ENCODE measurements at regions not wholly inside any gene's neighbourhood (a gene's known extent, or its start where the extent isn't known, plus 50 kb on each side); places are given as distances from the start of the nearest gene placed in this dataset.

DNA sequence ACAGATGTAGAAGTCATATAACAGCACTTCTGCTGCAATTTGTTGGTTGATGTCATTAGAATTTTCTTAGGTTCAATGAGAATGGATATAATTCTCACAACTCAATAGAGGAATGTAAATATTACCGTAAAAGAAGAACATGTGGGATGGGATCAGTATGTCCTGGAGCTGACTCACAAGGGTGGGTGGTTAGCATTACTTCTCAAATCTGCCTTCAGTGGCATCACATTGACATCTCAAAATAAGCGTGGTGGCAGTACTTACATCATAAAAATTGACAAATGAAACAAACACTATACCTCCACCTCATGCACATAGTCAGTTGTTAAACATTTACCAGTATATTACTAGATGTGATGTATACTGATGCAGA lies 1068.0 kb upstream of the CADM2 start:
- ATAC-seq (replicated peaks in 6 of 8): peak in 1 of 8 experiments; percentile 66
- 0 to 100% (median 73%) methylated on average over 1 to 2 of the region's 2 CpGs for WGBS, 10 experiments
- H3K4me1 ChIP-seq (replicated peaks in 1 of 2): no peaks in the 10 kb centered on the region
- no peak overlapping the region for H3K27ac ChIP-seq
- in situ Hi-C loops (cut with MboI; ENCODE audit: low pct_unique_long_range_greater_than_20kb in 2 of 9, low sequenced_read_pairs in 9 of 9, unreplicated experiment in 9 of 9): no loop called here
- H3K4me3 ChIP-seq: no peak overlapping the region

DNA sequence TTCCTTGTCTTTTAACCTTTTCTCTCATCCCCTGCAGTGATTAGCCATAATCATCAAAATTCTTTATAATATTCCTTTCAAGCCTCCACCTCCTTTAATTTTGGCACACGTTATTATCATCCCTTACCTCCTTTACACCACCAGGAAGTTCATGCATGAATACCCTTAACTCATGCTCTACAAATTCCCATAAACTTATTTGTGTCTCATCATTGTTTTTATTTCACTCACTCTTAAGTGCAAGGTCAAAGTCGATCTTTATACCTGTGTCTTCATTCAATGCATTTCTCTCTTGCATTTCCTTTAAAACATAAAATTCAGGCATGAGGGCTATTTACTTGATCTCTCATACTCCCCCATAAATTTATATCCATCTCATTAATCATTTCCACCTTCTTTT lies 1064.6 kb upstream of the CADM2 start:
- 0 to 88% (median 70%) methylated on average over 1 to 2 of the region's 2 CpGs for WGBS, 10 experiments
- in situ Hi-C loops (cut with MboI; ENCODE audit: low pct_unique_long_range_greater_than_20kb in 2 of 9, low sequenced_read_pairs in 9 of 9, unreplicated experiment in 9 of 9): no loop called here
- no peak overlapping the region for H3K4me3 ChIP-seq
- no peak for ATAC-seq (replicated peaks in 6 of 8)
- H3K27ac ChIP-seq: no peak overlapping the region
- no peaks in the 10 kb centered on the region for H3K4me1 ChIP-seq (replicated peaks in 1 of 2)

DNA sequence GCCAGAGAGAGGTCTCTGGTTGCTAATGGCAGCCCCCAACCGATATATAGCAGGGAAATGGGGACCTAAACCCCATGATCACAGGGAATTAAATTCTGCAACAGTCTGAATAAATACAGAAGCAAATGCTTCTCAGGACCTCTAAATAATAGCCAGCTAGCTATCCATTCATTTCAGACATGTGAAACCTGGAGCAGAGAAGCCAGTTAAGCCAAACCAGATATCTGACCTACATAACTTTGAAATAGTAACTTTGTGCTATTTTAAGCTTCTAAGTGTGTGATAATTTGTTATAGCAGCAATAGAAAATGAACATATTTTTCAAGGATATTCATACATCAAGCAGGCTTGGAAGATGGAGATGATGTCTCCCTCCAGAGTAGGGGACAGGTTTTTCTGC lies 1062.9 kb upstream of the CADM2 start:
- no peak overlapping the region for H3K27ac ChIP-seq
- no peaks in the 10 kb centered on the region for H3K4me1 ChIP-seq (replicated peaks in 1 of 2)
- no peak for ATAC-seq (replicated peaks in 6 of 8)
- 0 to 100% (median 0%) methylated on average over 1 of the region's 1 CpG; no CpG with 5 or more reads in 3 of the 10 experiments for WGBS, 10 experiments
- no peak overlapping the region for H3K4me3 ChIP-seq
- in situ Hi-C loops (cut with MboI; ENCODE audit: low pct_unique_long_range_greater_than_20kb in 2 of 9, low sequenced_read_pairs in 9 of 9, unreplicated experiment in 9 of 9): no loop called here

DNA sequence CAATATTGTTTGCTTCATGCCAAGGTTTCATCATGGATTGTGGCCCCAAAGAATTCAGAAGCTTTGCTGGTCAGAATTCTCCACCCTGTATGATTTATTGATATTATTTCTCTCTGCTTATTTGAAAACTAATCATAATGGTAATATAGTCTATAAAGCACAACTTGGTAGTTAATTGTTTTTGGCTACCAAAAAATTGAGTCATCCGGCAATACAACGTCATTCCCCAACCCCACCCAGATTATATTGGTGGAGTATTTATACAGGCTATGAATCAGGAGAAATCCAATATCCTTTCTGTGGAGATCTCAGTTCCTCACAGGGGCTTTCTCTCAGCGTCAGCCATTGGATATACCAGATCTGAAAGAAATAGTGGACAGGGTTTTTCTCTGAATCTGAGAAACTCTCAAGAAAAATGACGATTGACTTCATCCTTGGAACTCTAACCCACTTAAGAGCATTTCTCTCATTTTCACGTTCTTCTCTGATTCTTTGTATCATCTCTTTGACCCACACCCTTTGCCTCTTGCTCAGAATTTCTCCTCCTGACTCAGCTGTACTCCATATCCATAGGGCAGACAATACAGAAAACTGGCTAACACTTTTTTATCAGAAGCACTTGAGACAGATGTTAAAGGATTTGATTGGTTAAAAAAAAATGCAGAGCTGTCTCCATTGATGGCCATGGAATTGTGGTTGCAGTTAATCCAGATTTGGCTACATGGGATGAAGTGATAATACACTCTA lies 1055.8 kb upstream of the CADM2 start:
- in situ Hi-C loops (cut with MboI; ENCODE audit: low pct_unique_long_range_greater_than_20kb in 2 of 9, low sequenced_read_pairs in 9 of 9, unreplicated experiment in 9 of 9): no loop called here
- H3K4me3 ChIP-seq: no peak overlapping the region
- no peaks in the 10 kb centered on the region for H3K4me1 ChIP-seq (replicated peaks in 1 of 2)
- 6 to 95% (median 34%) methylated on average over 1 to 5 of the region's 5 CpGs; no CpG with 5 or more reads in 1 of the 10 experiments for WGBS, 10 experiments
- ATAC-seq (replicated peaks in 6 of 8): peak in 2 of 8 experiments; percentile 89 to 92
- H3K27ac ChIP-seq: no peak overlapping the region

DNA sequence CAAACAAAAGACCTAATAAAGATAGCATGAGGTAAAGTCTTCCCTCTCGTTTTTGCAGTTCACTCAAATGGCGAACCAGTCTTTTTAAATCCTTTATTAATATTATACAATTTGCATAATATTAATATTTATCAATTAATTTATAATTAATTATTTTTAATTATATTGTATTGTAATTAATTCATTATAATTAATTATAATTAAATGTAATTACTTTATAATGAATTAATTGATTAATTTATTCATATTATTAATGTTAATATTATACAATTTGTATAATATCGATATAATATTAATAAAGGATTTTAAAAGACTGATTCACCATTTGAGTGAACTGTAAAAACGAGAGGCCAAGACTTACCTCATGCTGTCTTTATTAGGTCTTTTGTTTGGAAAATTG lies 1045.4 kb upstream of the CADM2 start:
- in situ Hi-C loops (cut with MboI; ENCODE audit: low pct_unique_long_range_greater_than_20kb in 2 of 9, low sequenced_read_pairs in 9 of 9, unreplicated experiment in 9 of 9): no loop called here
- WGBS, 10 experiments: 29 to 89% (median 62%) methylated on average over 1 to 4 of the region's 4 CpGs

DNA sequence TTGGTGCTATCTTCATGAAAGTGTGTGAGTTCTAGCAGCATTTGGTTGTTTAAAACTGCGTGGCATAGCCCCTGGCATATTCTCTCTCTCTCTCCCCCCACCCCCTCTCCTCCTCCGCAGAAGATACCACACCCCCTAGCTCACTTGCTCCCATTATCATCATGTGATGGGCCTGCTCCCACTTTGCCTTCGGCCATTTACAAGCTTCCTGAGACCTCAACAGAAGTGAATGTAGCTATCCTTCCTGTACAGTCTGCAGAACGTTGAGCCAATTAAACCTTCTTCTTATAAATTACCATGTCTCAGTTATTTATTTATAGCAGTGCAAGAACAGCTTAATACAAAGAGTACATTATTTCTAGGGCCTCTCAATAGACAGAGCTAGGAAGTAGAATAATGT lies 1032.5 kb upstream of the CADM2 start:
- Histone ChIP-seq H3K4me1 (replicated peaks in 1 of 2) (no peaks in the 10 kb centered on the region), H3K4me3 (no peak overlapping the region), H3K27ac (no peak overlapping the region)
- no peak for ATAC-seq (replicated peaks in 6 of 8)
- 0 to 100% (median 63%) methylated on average over 1 to 2 of the region's 4 CpGs; no CpG with 5 or more reads in 2 of the 10 experiments for WGBS, 10 experiments
- in situ Hi-C loops (cut with MboI; ENCODE audit: low pct_unique_long_range_greater_than_20kb in 2 of 9, low sequenced_read_pairs in 9 of 9, unreplicated experiment in 9 of 9): no loop called here

More for the DNA sequence above, 1045.4 kb upstream of the CADM2 start:
- no peak overlapping the region for H3K27ac ChIP-seq
- no peak overlapping the region for H3K4me3 ChIP-seq
- no peaks in the 10 kb centered on the region for H3K4me1 ChIP-seq (replicated peaks in 1 of 2)
- no peak for ATAC-seq (replicated peaks in 6 of 8)

DNA sequence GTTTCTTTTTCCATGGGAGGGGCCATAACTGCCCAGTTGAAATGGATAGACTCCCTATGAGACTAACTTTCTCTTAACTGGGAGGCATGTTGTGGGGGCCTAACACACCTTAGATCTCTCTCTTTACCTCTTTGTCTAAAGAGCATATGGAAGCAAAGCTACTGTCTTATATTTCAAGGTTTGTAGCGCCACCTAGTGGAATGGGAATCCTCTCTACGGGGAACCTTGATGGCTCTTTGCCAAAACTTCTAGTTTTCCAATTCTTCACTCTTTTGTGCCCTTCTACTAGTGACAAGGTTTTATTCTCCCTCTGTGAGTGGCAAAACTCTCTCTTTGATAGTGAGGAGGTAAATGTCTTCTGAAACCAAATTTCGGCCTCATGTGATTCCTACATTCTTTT lies 1030.4 kb upstream of the CADM2 start:
- WGBS, 10 experiments: 0 to 82% (median 33%) methylated on average over 1 to 3 of the region's 3 CpGs; no CpG with 5 or more reads in 1 of the 10 experiments
- ATAC-seq (replicated peaks in 6 of 8): peak in 1 of 8 experiments; percentile 48
- H3K27ac ChIP-seq: no peak overlapping the region
- in situ Hi-C loops (cut with MboI; ENCODE audit: low pct_unique_long_range_greater_than_20kb in 2 of 9, low sequenced_read_pairs in 9 of 9, unreplicated experiment in 9 of 9): no loop called here
- no peak overlapping the region for H3K4me3 ChIP-seq
- H3K4me1 ChIP-seq (replicated peaks in 1 of 2): no peaks in the 10 kb centered on the region

DNA sequence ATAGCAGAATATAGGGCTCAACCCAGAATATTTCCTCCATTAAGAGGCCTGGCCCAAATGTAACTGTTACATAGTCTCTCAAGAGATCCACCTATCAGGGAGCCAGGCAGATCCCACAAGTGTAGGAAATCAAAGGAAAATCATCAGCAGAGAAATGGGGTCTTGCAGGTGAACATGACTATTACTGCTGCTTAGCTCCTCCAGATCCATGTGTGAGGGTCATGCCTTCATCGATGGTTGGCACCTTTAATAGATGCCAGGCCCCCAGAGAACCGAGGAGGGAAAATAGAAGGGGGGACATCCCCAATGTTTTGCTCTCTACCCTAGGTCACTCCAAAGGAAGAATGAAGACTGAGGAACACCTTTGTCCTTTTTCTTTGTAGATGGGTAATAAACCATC lies 1029.9 kb upstream of the CADM2 start:
- Histone ChIP-seq H3K27ac (no peak overlapping the region), H3K4me3 (no peak overlapping the region), H3K4me1 (replicated peaks in 1 of 2) (no peaks in the 10 kb centered on the region)
- in situ Hi-C loops (cut with MboI; ENCODE audit: low pct_unique_long_range_greater_than_20kb in 2 of 9, low sequenced_read_pairs in 9 of 9, unreplicated experiment in 9 of 9): no loop called here
- no peak for ATAC-seq (replicated peaks in 6 of 8)
- 0 to 100% (median 57%) methylated on average over 1 to 2 of the region's 2 CpGs; no CpG with 5 or more reads in 4 of the 10 experiments for WGBS, 10 experiments

DNA sequence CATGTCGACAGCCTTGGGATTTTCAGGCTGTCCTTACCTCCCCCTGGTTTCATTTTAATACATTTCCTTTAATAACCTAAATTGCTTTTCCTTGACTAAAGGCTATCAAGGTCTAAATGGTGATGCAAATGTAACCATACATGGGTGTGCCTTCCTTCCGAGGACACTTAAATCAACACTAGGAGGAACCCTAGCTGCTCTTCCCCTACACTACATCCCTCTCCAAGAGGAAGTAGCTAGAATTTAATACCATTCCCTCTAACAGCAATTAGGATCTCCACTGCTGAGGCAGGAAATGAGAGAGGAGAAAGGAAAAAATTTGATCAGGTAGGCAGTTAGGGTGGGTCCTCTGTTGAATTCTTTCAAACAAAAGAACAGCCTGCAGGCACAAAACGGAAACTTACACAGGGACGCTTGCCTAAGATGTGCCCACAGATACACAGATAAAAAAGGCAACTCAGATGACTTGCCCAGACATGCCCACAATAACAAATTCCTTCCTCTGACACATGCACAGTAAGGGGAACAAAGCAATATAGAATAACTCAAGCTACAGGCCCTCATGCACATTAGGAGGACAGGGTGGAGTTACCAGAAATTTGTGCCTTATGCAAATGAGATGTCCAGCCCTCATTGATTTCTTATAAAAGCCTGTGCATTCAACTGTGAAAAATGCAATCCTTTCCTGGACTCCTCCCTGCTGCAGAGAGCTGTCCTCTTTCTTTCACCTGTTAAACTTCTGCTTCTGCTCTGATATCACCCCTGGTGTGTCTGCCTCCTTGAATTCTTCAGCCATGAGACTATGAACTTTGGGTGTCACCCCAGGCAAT lies 1024.4 kb upstream of the CADM2 start:
- in situ Hi-C loops (cut with MboI; ENCODE audit: low pct_unique_long_range_greater_than_20kb in 2 of 9, low sequenced_read_pairs in 9 of 9, unreplicated experiment in 9 of 9): no loop called here

DNA sequence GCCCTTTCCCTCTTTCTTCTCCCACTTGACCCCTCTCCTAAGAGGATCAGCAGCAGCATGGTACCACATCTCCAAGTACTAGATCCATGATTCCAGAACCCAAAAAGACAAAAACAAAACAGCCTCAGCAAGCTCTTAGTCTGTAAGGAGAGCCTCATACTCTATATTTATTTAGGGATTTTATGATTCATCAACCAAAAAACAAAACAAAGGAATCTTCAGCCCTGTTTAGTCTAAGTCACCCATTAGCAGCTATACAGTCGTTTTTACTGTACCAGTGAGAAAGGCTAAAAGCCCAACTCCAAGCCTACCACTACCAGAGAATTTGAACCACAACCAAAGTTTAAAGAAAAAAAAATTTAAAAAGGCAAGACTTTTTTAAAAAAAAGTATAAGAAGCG lies 1020.3 kb upstream of the CADM2 start:
- Histone ChIP-seq H3K4me3 (no peak overlapping the region), H3K27ac (no peak overlapping the region), H3K4me1 (replicated peaks in 1 of 2) (peaks cover 2 to 3% of the 10 kb centered on the region in 2 donors)
- no peak for ATAC-seq (replicated peaks in 6 of 8)
- in situ Hi-C loops (cut with MboI; ENCODE audit: low pct_unique_long_range_greater_than_20kb in 2 of 9, low sequenced_read_pairs in 9 of 9, unreplicated experiment in 9 of 9): no loop called here
- WGBS, 10 experiments: 21 to 95% (median 67%) methylated on average over 1 to 2 of the region's 2 CpGs; no CpG with 5 or more reads in 2 of the 10 experiments

More for the DNA sequence above, 1024.4 kb upstream of the CADM2 start:
- Histone ChIP-seq H3K4me1 (replicated peaks in 1 of 2) (peaks cover 2 to 3% of the 10 kb centered on the region in 2 donors), H3K4me3 (no peak overlapping the region), H3K27ac (no peak overlapping the region)
- 0 to 100% (median 52%) methylated on average over 1 to 3 of the region's 4 CpGs; no CpG with 5 or more reads in 2 of the 10 experiments for WGBS, 10 experiments
- peak; percentile 60 to 97 (median 94) for ATAC-seq (replicated peaks in 6 of 8)

DNA sequence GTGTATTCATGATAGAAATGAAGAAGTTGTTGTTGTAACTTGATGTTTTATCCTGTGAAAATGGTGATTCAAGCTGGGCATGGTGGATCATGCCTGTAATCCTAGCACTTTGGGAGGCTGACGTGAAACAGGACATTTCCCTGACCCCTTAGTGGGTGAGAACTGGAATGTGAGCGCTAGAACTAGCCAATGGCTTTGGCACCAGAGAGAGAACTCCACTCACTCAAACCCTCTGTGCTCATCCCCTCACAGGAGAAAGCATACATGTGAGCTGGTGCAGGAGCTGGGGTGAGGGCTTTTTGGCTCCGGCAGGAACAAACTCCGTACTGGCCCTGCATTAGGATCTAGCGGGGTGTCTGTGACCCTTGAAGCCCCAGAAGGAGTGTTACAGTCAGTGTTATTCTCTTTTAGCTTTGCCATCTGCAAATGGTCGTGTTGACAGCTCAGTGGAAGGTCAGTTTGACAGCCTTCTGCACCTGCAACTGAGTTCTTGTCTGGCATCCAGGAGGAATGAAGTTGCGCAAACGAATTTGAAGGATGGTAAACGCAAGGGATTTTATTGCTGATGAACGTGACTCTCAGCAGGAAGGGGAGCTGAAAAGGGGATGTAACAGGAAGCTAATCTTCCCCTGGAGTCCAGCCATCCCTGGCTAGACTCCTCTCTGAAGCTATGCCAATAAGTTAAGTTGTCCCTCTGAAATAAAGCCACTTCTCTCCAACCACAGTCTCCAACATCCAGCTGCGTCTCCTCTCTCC lies 1016.6 kb upstream of the CADM2 start:
- no peak for ATAC-seq (replicated peaks in 6 of 8)
- 8 to 90% (median 77%) methylated on average over 2 to 9 of the region's 11 CpGs; no CpG with 5 or more reads in 1 of the 10 experiments for WGBS, 10 experiments
- in situ Hi-C loops (cut with MboI; ENCODE audit: low pct_unique_long_range_greater_than_20kb in 2 of 9, low sequenced_read_pairs in 9 of 9, unreplicated experiment in 9 of 9): no loop called here
- H3K4me1 ChIP-seq (replicated peaks in 1 of 2): no peaks in the 10 kb centered on the region
- no peak overlapping the region for H3K4me3 ChIP-seq
- no peak overlapping the region for H3K27ac ChIP-seq

DNA sequence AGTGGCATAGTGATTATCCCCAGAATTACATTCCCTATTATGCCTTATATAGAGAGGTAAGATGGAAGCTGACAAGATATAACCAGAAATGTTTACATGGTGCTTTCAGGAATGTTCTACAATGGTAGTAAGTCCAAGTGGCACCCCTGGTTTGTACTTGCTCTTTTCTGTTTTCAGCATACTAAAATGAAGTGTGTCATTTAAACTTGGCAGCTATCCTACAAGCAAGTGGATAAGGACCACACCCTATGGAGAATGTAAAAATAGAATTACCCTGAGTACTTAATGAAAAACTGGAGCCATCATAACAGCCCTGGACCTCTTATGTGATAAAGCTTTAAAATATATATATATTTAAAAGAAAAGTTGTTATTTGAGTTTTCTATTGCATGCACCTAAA lies 1012.7 kb upstream of the CADM2 start:
- Histone ChIP-seq H3K27ac (no peak overlapping the region), H3K4me1 (replicated peaks in 1 of 2) (no peaks in the 10 kb centered on the region), H3K4me3 (no peak overlapping the region)
- in situ Hi-C loops (cut with MboI; ENCODE audit: low pct_unique_long_range_greater_than_20kb in 2 of 9, low sequenced_read_pairs in 9 of 9, unreplicated experiment in 9 of 9): no loop called here
- ATAC-seq (replicated peaks in 6 of 8): peak in 3 of 8 experiments; percentile 30 to 77 (median 65)

DNA sequence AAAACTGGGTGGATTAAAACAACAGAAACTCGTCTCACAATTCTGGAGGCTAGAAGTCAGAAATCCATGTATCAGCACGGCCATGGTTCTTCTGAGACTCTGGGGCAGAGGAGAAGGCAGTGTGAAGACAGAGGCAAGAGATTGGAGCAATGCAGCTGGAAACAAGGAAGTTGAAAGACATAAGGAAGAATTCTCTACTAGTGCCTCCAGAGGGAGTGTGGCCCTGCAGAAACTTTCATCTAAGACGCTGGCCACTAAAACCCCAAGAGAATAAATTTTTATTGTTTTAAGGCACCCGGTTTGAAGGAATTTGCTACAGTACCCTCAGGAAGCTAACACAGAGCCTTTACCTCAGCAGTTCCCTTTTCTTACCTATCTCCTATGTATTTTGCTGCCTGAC lies 1012.2 kb upstream of the CADM2 start:
- in situ Hi-C loops (cut with MboI; ENCODE audit: low pct_unique_long_range_greater_than_20kb in 2 of 9, low sequenced_read_pairs in 9 of 9, unreplicated experiment in 9 of 9): no loop called here
- 3 to 77% (median 49%) methylated on average over 1 to 4 of the region's 4 CpGs for WGBS, 10 experiments
- peak in 3 of 8 experiments; percentile 81 to 93 (median 92) for ATAC-seq (replicated peaks in 6 of 8)

More for the DNA sequence above, 1012.2 kb upstream of the CADM2 start:
- H3K4me3 ChIP-seq: no peak overlapping the region
- no peak overlapping the region for H3K27ac ChIP-seq
- no peaks in the 10 kb centered on the region for H3K4me1 ChIP-seq (replicated peaks in 1 of 2)

Data from motor neuron (in vitro differentiated cells).